HepG2 (cell line): ENCODE measurements at regions not wholly inside any gene's neighbourhood (a gene's known extent, or its start where the extent isn't known, plus 50 kb on each side); places are given as distances from the start of the nearest gene placed in this dataset.

ENCODE experiments used
- ATF4 ChIP-seq, 2 experiments: fragments of 450-650 bp in 1 of 2; sonication (generic) in 1 of 2; formaldehyde crosslinking; IDR thresholded peaks; 2 replicates each; pipeline versions ENCODE4 v1.5.0 to v1.8.0; 2020 to 2022; ENCODE audit warnings: mild to moderate bottlenecking in 1 of 2, missing genetic modification reagents in 1 of 2
- CTCF ChIP-seq: sonication (generic); formaldehyde crosslinking; IDR thresholded peaks from 2 replicates; pipeline ENCODE4 v1.5.0; 2020; ENCODE audit warnings: mild to moderate bottlenecking, missing genetic modification reagents, moderate library complexity
- EZH2 ChIP-seq: conservative IDR thresholded peaks from 2 replicates; pipeline ENCODE4 v1.6.1; 2012; ENCODE audit warnings: mild to moderate bottlenecking, low read depth, low read length, moderate library complexity
- HDAC6 ChIP-seq: fragments of 200-600 bp; sonication (generic); IDR thresholded peaks from 2 replicates; pipeline ENCODE4 v1.7.0; 2017; ENCODE audit warnings: mild to moderate bottlenecking, antibody characterized with exemption, low read length, low read depth
- NBN ChIP-seq: fragments of 450-650 bp; conservative IDR thresholded peaks from 2 replicates; pipeline ENCODE4 v1.6.1; 2017
- NR2C2 ChIP-seq: sonication (generic); formaldehyde crosslinking; IDR thresholded peaks from 2 replicates; pipeline ENCODE4 v1.4.0; 2020; ENCODE audit warnings: missing genetic modification reagents, mild to moderate bottlenecking, moderate library complexity, borderline replicate concordance
- PCBP2 ChIP-seq: fragments of 200-400 bp; formaldehyde crosslinking; optimal IDR thresholded peaks from 2 replicates; pipeline ENCODE3; 2018; ENCODE audit warnings: low read length, low read depth; ENCODE audit not compliant: poor library complexity, severe bottlenecking
- POLR2A ChIP-seq, 2 experiments: IDR thresholded peaks; 2 replicates each; pipeline ENCODE4 v1.6.1; 2011; ENCODE audit warnings: low read depth in 2 of 2, low read length in 2 of 2, mild to moderate bottlenecking in 1 of 2, moderate library complexity in 1 of 2; ENCODE audit not compliant: insufficient read depth in 1 of 2
- POLR2AphosphoS5 ChIP-seq: IDR thresholded peaks from 2 replicates; pipeline ENCODE4 v1.6.1; 2012; ENCODE audit warnings: low read depth, low read length
- RORA ChIP-seq: sonication (generic); formaldehyde crosslinking; IDR thresholded peaks from 2 replicates; pipeline ENCODE4 v1.5.0; 2020; ENCODE audit warnings: mild to moderate bottlenecking, missing genetic modification reagents, moderate library complexity
- ZBTB26 ChIP-seq: IDR thresholded peaks from 2 replicates; pipeline ENCODE4 v1.6.1; 2016; ENCODE audit warnings: missing compliant biosample characterization, missing genetic modification reagents, borderline replicate concordance
- ZMAT3 ChIP-seq: sonication (generic); formaldehyde crosslinking; conservative IDR thresholded peaks from 2 replicates; pipeline ENCODE4 v1.7.0; 2021; ENCODE audit warnings: missing genetic modification reagents
- ZNF414 ChIP-seq: sonication (generic); formaldehyde crosslinking; IDR thresholded peaks from 2 replicates; pipeline ENCODE4 v1.5.0; 2020; ENCODE audit warnings: missing genetic modification reagents
- TF ChIP-seq, protein P1 (sequence below): sonication (generic); formaldehyde crosslinking; IDR thresholded peaks from 2 replicates; pipeline ENCODE4 v1.9.0; 2022; ENCODE audit warnings: low read depth, missing genetic modification reagents

- no peak for TF ChIP-seq ZBTB26 (CRISPR knock-in tag)
- TF ChIP-seq CTCF (CRISPR knock-in tag) = no peak
- TF ChIP-seq ZMAT3 (CRISPR knock-in tag) = no peak
- TF ChIP-seq ZNF414 (CRISPR knock-in tag) = no peak
- no peak for TF ChIP-seq EZH2
- TF ChIP-seq NBN = no peak
- no peak for TF ChIP-seq ATF4 (CRISPR knock-in tag; IDR thresholded peaks at IDR 0.05)
- no peak for TF ChIP-seq RORA
- no peak for TF ChIP-seq NR2C2 (CRISPR knock-in tag)
- no peak for TF ChIP-seq HDAC6
- no peak for TF ChIP-seq POLR2A (IDR thresholded peaks at IDR 0.05; ENCODE audit: insufficient read depth in 1 of 2, low read depth in 2 of 2, low read length in 2 of 2)
- TF ChIP-seq POLR2AphosphoS5 = no peak
- TF ChIP-seq, protein P1, sequence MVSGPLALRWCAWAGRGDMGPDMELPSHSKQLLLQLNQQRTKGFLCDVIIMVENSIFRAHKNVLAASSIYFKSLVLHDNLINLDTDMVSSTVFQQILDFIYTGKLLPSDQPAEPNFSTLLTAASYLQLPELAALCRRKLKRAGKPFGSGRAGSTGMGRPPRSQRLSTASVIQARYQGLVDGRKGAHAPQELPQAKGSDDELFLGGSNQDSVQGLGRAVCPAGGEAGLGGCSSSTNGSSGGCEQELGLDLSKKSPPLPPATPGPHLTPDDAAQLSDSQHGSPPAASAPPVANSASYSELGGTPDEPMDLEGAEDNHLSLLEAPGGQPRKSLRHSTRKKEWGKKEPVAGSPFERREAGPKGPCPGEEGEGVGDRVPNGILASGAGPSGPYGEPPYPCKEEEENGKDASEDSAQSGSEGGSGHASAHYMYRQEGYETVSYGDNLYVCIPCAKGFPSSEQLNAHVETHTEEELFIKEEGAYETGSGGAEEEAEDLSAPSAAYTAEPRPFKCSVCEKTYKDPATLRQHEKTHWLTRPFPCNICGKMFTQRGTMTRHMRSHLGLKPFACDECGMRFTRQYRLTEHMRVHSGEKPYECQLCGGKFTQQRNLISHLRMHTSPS (CRISPR knock-in tag) = no peak
- no peak for TF ChIP-seq PCBP2
Observed at GRCh38 chr13:60754211-60755090, 357.4 kb downstream of the TDRD3 start.
